HEK293T (cell line): ENCODE measurements at regions not wholly inside any gene's neighbourhood (a gene's known extent, or its start where the extent isn't known, plus 50 kb on each side); places are given as distances from the start of the nearest gene placed in this dataset.

ENCODE experiments used
- ARNT ChIP-seq: fragments of 450-650 bp; IDR thresholded peaks from 2 replicates; pipeline ENCODE4 v1.6.1; 2017; ENCODE audit warnings: mild to moderate bottlenecking
- BHLHE40 ChIP-seq: fragments of 450-650 bp; IDR thresholded peaks from 2 replicates; pipeline ENCODE4 v1.6.1; 2016; ENCODE audit warnings: mild to moderate bottlenecking, moderate library complexity, borderline replicate concordance
- ELF4 ChIP-seq: fragments of 450-650 bp; IDR thresholded peaks from 2 replicates; pipeline ENCODE4 v1.6.1; 2017; ENCODE audit warnings: antibody characterized with exemption
- FOXA1 ChIP-seq: fragments of 450-650 bp; IDR thresholded peaks from 2 replicates; pipeline ENCODE4 v1.6.1; 2016; ENCODE audit warnings: mild to moderate bottlenecking
- FOXK2 ChIP-seq: fragments of 450-650 bp; IDR thresholded peaks from 2 replicates; pipeline ENCODE4 v1.6.1; 2016; ENCODE audit warnings: mild to moderate bottlenecking
- FOXM1 ChIP-seq: fragments of 450-650 bp; IDR thresholded peaks from 2 replicates; pipeline ENCODE4 v1.6.1; 2017; ENCODE audit warnings: mild to moderate bottlenecking, borderline replicate concordance
- HDGF ChIP-seq: fragments of 450-650 bp; IDR thresholded peaks from 2 replicates; pipeline ENCODE4 v1.6.1; 2017; ENCODE audit warnings: antibody characterized with exemption, borderline replicate concordance
- L3MBTL2 ChIP-seq: fragments of 450-650 bp; conservative IDR thresholded peaks from 2 replicates; pipeline ENCODE4 v1.6.1; 2016; ENCODE audit warnings: mild to moderate bottlenecking
- SP1 ChIP-seq: fragments of 450-650 bp; IDR thresholded peaks from 2 replicates; pipeline ENCODE4 v1.6.1; 2017
- ZNF384 ChIP-seq: fragments of 450-650 bp; IDR thresholded peaks from 2 replicates; pipeline ENCODE4 v1.6.1; 2016

DNA sequence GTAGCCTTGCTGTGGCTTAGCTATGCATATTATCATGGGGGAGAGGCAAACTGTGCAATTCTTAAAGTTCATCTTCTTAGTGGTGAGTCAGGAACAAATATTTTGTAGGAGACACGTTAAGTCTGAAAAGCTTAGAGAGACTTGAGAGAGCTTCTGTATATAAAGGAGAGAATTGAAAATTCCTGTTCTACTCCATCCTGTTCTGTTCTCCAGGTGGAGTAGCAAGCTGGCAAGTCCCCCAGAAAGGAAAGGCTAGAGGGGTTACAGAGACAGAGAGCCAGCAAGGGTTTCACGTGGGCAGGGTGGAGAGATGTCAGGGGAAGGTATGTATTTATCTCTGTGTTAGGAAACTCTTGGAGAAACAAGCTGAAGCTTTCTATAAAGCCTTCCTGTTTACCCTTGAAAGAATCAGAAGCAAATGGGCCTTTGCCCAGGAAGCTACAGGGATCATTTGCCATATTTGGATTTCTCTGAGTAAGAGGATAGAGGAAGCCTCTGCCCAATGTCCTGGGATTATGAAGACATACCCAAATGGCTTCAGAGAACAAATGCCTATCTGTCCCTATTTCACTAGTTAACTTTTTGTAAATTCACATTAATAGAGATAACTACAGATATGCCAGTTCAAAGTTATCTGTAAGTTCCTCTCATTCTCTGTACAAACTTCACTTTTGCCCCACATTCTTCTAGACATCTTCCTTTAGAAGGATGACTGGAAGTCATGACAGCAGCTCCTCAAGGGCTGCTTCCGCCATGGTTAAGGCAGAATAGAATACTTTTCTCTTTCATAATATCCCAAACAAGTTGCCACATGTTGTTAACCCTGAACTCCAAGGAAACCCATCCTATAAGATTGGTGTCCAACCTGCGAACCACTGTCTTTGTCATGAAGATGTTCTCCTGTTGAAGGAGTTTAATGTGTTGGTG, 126.7 kb upstream of the NEDD9 start:
- TF ChIP-seq ELF4 = no peak
- no peak for TF ChIP-seq SP1
- no peak for TF ChIP-seq BHLHE40
- no peak for TF ChIP-seq FOXK2
- no peak for TF ChIP-seq L3MBTL2
- no peak for TF ChIP-seq ZNF384
- TF ChIP-seq ARNT = no peak
- no peak for TF ChIP-seq FOXA1
- TF ChIP-seq HDGF = no peak
- TF ChIP-seq FOXM1 = no peak
